D721Med (cell line): ENCODE measurements at regions not wholly inside any gene's neighbourhood (a gene's known extent, or its start where the extent isn't known, plus 50 kb on each side); places are given as distances from the start of the nearest gene placed in this dataset.
A peak's percentile ranks its signal among the peaks of the same experiment; 100 is the strongest.

Source experiments
- DNase-seq: peaks from one replicate; pipeline ENCODE4 v3.0.0; 2011; ENCODE audit warnings: low spot score; ENCODE audit not compliant: insufficient read length
- FAIRE-seq: peaks from 2 replicates; lab custom pipeline; 2011; peaks lifted over from hg19 to GRCh38; lab: Jason Lieb, UNC
- CTCF ChIP-seq: IDR thresholded peaks from 2 replicates; pipeline ENCODE4 v1.5.1; 2012; ENCODE audit warnings: mild to moderate bottlenecking, control low read depth; ENCODE audit not compliant: insufficient read depth; ENCODE audit errors: missing control alignments

- FAIRE-seq: no peak
- TF ChIP-seq CTCF: no peak
- DNase-seq: no peak
Observed at GRCh38 chr20:7361321-7361720, 578.9 kb downstream of the HAO1 start.

GRCh38 chr20:7361931-7362330 is 578.3 kb downstream of the HAO1 start:
- TF ChIP-seq CTCF: no peak
- DNase-seq (no peak), FAIRE-seq (no peak)

GRCh38 chr20:7362601-7363000 is 577.7 kb downstream of the HAO1 start:
- DNase-seq: no peak
- no peak for FAIRE-seq
- no peak for TF ChIP-seq CTCF

GRCh38 chr20:7366189-7366588 is 574.1 kb downstream of the HAO1 start:
- FAIRE-seq: no peak

GRCh38 chr20:7371518-7372163 is 568.6 kb downstream of the HAO1 start:
- FAIRE-seq (no peak), DNase-seq (no peak)
- TF ChIP-seq CTCF: no peak

More at GRCh38 chr20:7366189-7366588, 574.1 kb downstream of the HAO1 start:
- DNase-seq: no peak
- no peak for TF ChIP-seq CTCF

GRCh38 chr20:7375905-7376304 is 564.4 kb downstream of the HAO1 start:
- FAIRE-seq (no peak), DNase-seq (no peak)
- TF ChIP-seq CTCF: peak; percentile 38

- no peak for TF ChIP-seq CTCF
- no peak for DNase-seq
Observed at GRCh38 chr20:7378864-7379605, 561.2 kb downstream of the HAO1 start.

More at GRCh38 chr20:7378864-7379605, 561.2 kb downstream of the HAO1 start:
- no peak for FAIRE-seq
